ENCODE measurements at regions not wholly inside any gene's neighbourhood (a gene's known extent, or its start where the extent isn't known, plus 50 kb on each side); places are given as distances from the start of the nearest gene placed in this dataset.

DNA sequence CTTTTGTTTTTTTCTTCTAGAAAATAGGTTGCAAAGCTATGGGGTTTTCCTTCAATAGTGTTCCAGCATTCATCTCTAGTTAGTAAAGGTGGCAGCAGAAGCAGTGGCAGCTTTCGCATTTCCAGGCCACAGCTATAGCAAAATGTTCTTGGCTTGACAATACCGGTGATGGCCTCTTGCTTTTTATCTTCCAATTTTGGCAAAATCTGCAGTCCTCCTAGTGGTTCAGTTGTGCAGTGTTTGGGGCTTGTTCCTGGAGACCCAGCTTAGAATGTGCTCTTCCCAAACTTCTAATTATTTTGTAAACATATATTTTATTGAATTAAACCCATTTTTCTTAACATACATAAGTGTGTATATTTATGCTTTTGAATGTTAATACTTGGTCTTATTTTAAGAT, 370.6 kb upstream of the MAN1A1 start:
- 76 to 86% methylated on average over 2 of the region's 2 CpGs for WGBS, 2 donors
- TF ChIP-seq POLR2A (IDR thresholded peaks at IDR 0.05) (no peak), CTCF (IDR thresholded peaks at IDR 0.05) (no peak), EP300 (IDR thresholded peaks at IDR 0.05) (no peak)
- no peaks in the 10 kb centered on the region for H3K4me1 ChIP-seq

DNA sequence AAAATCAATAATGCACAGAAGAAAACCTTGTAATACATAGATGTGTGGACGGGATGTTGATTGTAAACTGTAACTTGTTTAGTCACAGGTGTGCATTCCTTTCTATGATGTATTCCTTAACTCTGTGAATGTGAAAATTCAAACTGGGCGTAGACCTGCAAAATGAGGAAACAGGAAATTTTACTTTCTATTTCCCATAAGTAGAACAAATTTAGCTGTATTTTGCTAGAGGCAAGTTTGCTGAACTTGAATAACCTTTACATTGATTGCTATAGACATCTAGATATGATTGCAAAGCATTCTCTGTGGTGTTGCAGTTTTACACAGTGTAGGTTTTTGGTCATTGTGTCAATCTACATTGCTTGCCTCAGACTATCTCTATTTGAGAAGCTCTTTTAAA, 368.4 kb upstream of the MAN1A1 start:
- Histone ChIP-seq H3K27ac (no peak overlapping the region), H3K9me3 (peaks cover 0 to 2% (median 0%) of the 10 kb centered on the region in 4 donors), H3K27me3 (no peaks in the 10 kb centered on the region), H3K4me1 (no peaks in the 10 kb centered on the region), H3K4me3 (no peak overlapping the region), H3K36me3 (no peaks in the 10 kb centered on the region)
- no peak for TF ChIP-seq CTCF (IDR thresholded peaks at IDR 0.05)
- no peak for TF ChIP-seq POLR2A (IDR thresholded peaks at IDR 0.05)
- TF ChIP-seq EP300 (IDR thresholded peaks at IDR 0.05) = no peak
- DNase-seq (ENCODE audit: low spot score in 2 of 2) = no peak
- WGBS, 2 donors = 76 to 77% methylated on average over 2 of the region's 2 CpGs

More for the DNA sequence above, 370.6 kb upstream of the MAN1A1 start:
- Histone ChIP-seq H3K9me3 (peaks cover 0 to 4% (median 0%) of the 10 kb centered on the region in 4 donors), H3K4me3 (no peak overlapping the region), H3K27me3 (no peaks in the 10 kb centered on the region), H3K27ac (no peak overlapping the region), H3K36me3 (no peaks in the 10 kb centered on the region)
- DNase-seq (ENCODE audit: low spot score in 2 of 2) = no peak

DNA sequence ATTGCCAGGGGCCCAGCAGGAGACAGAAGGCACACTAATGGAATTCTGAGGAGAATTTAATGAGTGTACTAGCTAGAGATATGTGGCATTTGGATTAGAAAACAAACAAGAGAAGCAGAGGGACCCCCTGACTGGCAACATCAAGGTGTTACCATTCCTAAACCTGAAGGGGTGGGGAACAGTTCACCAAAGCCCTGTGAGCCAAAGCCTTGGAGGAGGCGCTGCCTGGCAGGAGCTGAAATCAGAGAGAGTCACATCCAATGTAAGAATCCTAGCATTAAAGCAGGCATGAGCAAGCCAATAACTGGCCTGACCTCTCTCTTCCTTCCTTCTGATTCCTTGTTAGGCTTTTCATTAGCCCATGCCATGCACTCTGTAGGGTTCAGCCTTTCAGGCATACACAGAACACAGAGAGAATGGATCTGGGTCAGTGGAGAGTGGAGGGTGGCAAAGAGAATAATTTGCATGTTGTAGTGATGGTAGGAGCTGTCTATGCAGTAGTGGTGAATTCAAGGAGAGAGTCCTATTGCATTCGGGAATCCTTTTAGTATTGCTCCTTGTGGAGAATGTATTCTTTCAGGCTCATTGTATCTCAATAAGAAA, 367.2 kb upstream of the MAN1A1 start:
- Histone ChIP-seq H3K4me1 (no peaks in the 10 kb centered on the region), H3K36me3 (no peaks in the 10 kb centered on the region), H3K27me3 (no peaks in the 10 kb centered on the region), H3K27ac (no peak overlapping the region), H3K9me3 (no peaks in the 10 kb centered on the region), H3K4me3 (no peak overlapping the region)
- DNase-seq (ENCODE audit: low spot score in 2 of 2) = no peak
- 84 to 94% methylated on average over 2 of the region's 2 CpGs for WGBS, 2 donors
- no peak for TF ChIP-seq POLR2A (IDR thresholded peaks at IDR 0.05)
- TF ChIP-seq CTCF (IDR thresholded peaks at IDR 0.05) = no peak
- no peak for TF ChIP-seq EP300 (IDR thresholded peaks at IDR 0.05)

GRCh38 chr6:119713903-119714302, 364.3 kb upstream of the MAN1A1 start:
- no peak overlapping the region for H3K27ac ChIP-seq
- H3K27me3 ChIP-seq = no peaks in the 10 kb centered on the region
- DNase-seq (ENCODE audit: low spot score in 2 of 2) = no peak
- H3K4me3 ChIP-seq = no peak overlapping the region
- TF ChIP-seq EP300 (IDR thresholded peaks at IDR 0.05) (no peak), POLR2A (IDR thresholded peaks at IDR 0.05) (no peak), CTCF (IDR thresholded peaks at IDR 0.05) (no peak)
- no peaks in the 10 kb centered on the region for H3K36me3 ChIP-seq
- H3K9me3 ChIP-seq = no peaks in the 10 kb centered on the region
- H3K4me1 ChIP-seq = no peaks in the 10 kb centered on the region

GRCh38 chr6:119686644-119687043, 337.1 kb upstream of the MAN1A1 start:
- Histone ChIP-seq H3K4me1 (no peaks in the 10 kb centered on the region), H3K27me3 (no peaks in the 10 kb centered on the region), H3K27ac (no peak overlapping the region), H3K4me3 (no peak overlapping the region), H3K9me3 (no peaks in the 10 kb centered on the region), H3K36me3 (no peaks in the 10 kb centered on the region)
- no peak for TF ChIP-seq POLR2A (IDR thresholded peaks at IDR 0.05)
- no peak for TF ChIP-seq CTCF (IDR thresholded peaks at IDR 0.05)
- no peak for TF ChIP-seq EP300 (IDR thresholded peaks at IDR 0.05)
- WGBS, 2 donors = 65 to 70% methylated on average over 1 of the region's 1 CpG
- DNase-seq (ENCODE audit: low spot score in 2 of 2) = no peak

Measured in tibial nerve (tissue), 4 donors.